ENCODE measurements at regions not wholly inside any gene's neighbourhood (a gene's known extent, or its start where the extent isn't known, plus 50 kb on each side); places are given as distances from the start of the nearest gene placed in this dataset.

- TF ChIP-seq, protein P1, sequence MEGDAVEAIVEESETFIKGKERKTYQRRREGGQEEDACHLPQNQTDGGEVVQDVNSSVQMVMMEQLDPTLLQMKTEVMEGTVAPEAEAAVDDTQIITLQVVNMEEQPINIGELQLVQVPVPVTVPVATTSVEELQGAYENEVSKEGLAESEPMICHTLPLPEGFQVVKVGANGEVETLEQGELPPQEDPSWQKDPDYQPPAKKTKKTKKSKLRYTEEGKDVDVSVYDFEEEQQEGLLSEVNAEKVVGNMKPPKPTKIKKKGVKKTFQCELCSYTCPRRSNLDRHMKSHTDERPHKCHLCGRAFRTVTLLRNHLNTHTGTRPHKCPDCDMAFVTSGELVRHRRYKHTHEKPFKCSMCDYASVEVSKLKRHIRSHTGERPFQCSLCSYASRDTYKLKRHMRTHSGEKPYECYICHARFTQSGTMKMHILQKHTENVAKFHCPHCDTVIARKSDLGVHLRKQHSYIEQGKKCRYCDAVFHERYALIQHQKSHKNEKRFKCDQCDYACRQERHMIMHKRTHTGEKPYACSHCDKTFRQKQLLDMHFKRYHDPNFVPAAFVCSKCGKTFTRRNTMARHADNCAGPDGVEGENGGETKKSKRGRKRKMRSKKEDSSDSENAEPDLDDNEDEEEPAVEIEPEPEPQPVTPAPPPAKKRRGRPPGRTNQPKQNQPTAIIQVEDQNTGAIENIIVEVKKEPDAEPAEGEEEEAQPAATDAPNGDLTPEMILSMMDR (IDR thresholded peaks at IDR 0.05; ENCODE audit: low read depth, low read length) = no peak
- no peak for TF ChIP-seq POLR2A (IDR thresholded peaks at IDR 0.05; ENCODE audit: extremely low read depth, insufficient read length)
Measured at GRCh38 chr6:227812-228338, 64.4 kb upstream of the DUSP22 start.
